RPMI8226 (cell line): ENCODE measurements at regions not wholly inside any gene's neighbourhood (a gene's known extent, or its start where the extent isn't known, plus 50 kb on each side); places are given as distances from the start of the nearest gene placed in this dataset.

Source experiments
- DNase-seq: peaks from one replicate; pipeline ENCODE4 v3.0.0-alpha.2; 2015

DNA sequence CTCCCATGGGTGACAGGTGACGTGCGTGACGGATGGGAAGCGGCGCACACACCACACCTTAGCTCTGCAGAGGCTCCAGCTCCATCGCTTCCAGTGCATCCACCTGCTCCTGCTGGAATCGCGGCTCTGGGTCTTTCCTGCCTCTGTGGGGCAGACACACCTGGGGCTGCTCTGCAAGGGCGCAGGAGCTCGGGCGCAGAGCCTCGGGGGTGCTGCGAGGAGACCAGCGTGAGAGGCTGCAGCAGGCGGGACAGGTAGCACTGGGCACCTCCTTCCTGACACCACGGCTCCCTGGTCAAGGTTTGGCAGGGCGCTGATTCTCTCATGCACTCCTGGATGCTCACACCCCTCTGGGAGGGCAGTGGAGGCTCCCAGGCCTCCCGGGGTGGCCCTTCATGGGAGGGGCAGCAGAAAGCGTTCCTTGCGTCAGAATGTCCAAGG is 1494.3 kb downstream of the BRD1 start:
- DNase-seq = no peak

DNA sequence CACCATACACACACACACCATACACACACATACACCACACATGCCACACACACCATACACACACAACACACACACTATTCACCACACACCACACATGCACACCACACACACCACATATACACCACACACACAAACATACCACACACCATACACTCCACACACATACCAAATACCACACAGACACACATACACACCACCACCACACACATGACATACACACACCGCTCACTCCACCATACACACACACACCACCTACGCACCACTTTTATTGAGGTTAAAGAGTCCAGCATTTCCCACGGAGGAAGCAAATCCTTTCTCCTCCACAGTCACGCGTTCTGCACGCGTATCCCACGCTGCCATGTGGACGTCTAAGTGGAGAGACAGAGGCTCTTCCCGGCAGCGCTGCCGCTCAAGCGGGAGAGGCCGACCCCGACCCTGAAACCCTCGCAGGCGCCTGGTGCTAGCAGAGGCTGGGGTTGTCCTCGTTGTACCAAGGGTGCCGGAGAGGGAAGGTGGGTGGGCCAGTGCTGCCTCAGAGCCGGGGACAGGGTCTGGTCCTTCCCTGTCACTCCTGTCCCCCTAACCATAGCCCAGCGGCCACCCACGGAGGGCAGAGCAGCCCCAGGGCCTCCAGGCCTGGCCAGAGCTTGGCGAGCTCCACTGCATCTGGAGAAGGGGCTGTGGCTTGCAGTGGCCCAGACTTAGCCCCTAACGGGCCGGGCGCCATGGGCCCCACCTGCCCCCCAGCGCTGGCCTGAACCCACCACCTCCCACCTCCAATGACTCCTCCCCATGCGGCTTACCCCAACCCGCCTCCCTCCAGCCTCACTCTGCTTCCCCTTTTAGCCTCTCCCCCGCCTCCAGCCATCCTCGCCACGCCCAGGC is 1495.0 kb downstream of the BRD1 start:
- DNase-seq = peak; percentile 26

DNA sequence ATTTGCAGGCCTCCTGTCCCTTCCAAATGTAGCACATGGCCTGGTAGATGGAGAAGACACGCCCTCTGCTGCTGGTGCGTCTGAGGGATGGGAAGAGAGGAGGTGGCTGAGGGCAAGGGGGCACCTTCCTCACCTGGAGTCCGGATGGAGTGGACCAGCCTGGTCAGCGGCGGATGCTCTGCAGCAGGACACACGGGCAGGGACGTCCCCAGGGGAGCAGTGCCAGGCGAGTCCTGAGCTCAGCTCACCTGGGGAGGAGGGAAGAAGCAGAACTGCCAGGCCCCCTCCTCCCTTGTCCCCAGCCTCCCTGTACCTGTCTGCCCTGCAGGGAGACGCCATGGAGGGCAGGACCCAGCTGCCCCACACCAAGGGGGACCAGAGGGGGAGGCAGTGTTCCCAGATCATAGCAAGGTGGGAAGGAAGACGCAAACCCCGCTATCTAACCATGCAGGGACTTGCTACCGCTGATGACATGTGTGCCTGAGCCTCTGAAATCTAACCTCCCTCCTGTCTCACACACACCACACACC is 1495.9 kb downstream of the BRD1 start:
- DNase-seq = no peak

DNA sequence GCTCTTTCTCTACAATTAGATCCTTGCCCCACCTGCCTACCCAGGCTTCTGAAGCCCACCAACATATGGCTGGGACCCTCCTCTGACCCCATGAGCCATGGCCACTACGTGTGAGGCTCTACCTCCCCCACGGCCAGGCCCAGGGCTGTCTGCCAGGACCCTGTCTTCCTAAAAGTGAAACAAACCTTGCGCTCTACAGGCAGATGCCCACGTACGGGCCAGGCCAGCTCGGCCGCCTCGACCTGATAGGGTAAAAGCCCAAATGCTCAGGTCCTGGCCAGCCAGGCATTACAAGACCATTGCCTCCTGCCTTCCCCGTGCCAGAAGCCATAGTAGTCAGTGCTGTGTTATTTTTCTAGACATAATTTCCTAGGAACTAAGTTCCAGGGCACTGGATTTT is 1496.4 kb downstream of the BRD1 start:
- DNase-seq = no peak

DNA sequence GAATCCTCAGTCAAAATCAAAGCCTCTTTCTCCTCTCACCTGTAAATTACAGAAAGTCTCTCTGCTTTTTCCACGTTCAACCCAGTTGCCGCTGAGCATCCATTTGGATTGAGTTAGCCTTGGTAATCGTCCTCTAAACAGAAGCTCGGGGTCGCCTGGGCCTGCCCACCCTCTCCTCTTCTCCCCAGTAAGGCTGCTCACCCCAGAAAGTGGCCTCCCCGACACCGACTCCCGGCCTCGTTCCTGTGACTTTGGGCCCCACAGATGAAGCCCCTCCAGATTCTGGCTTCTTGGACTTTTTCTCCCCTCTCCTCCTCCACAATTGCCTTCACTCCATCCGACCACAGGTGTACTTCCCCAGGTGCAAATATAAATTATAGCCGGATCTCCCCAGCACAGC is 1500.0 kb downstream of the BRD1 start:
- DNase-seq = no peak

DNA sequence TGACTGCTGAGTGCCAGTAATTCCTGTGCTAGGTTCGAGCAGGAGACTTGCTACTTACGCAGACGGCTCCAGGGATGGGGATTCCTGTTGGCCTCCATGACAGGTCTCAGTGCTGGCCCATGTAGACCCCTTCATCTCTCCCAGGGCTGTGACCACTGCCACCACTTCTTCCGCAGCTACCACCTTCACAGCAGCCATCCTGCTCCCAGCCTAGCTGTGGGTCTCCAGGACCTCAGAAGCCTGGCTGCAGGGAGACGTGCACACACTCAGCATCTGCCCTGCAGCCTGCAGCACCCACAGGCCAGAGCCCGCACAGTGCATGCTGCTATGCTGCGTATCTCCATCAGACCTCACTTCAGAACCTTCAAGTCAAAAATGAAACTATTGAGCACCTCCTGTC is 1503.9 kb downstream of the BRD1 start:
- no peak for DNase-seq

- no peak for DNase-seq
These were observed 1504.8 kb downstream of the BRD1 start for GRCh38 chr22:48322907-48323306.

GRCh38 chr22:48321986-48322545 is 1505.6 kb downstream of the BRD1 start:
- no peak for DNase-seq

DNA sequence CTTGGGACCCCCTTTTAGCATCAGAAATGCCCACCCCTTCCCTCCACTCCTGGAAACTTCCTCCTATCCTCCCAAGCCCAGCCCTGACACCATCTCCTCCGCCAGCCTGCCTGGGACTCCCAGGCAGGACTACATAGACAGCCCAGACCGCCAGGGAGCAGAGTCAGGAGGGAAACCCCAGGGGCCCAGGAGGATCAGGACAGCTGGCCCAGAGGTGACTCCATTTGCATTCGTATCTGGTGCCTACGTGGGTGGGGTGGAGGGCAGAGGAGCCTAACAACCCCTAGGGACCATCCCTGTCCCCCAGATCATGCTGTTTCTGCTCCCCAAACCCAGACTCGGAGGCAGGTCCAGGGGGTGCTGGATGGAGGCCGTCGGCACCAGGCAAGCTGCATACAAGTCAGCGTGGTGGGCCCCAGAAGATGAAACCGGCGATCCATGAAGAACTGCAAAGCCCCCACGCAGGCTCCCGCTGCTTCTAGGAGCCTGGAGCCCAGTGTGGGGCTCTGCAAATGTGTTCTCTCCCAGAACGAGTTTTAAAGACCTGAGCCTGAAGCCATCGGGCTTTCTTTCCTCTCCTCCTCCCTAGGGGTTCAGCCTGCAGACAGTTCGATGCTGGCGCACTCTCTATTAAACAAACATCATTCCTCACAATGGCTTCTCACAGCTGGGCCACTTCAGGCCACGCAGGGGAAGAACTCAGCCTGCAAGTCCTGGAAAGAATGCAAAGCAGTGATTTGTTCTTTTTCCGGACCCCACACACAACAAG is 1506.8 kb downstream of the BRD1 start:
- DNase-seq = no peak

DNA sequence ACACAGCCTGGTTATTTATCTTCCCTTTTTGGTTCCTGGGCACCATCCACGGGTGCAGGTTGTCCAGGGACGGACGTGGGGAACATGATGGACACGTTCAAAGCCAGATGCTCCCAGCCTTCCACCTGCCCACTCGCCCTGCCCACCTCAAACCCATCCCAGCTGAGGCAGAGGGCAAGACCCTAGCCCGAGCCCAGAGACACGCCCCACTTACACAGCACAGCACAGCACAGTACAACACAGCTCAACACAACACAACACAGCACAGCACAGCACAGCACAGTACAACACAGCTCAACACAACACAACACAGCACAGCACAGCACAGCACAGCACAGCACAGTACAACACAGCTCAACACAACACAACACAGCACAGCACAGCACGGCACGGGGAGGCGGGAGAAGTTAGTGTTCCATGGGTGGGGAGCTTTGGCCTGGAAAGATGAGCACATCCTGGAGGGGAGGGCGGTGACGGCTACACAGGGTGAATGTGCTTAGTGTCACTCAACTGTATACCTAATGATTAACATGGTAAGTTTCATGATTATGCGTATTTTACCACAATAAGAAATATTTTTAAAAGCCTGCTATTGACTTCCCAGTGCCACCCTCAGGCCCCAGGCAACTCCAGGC is 1507.5 kb downstream of the BRD1 start:
- DNase-seq = no peak

DNA sequence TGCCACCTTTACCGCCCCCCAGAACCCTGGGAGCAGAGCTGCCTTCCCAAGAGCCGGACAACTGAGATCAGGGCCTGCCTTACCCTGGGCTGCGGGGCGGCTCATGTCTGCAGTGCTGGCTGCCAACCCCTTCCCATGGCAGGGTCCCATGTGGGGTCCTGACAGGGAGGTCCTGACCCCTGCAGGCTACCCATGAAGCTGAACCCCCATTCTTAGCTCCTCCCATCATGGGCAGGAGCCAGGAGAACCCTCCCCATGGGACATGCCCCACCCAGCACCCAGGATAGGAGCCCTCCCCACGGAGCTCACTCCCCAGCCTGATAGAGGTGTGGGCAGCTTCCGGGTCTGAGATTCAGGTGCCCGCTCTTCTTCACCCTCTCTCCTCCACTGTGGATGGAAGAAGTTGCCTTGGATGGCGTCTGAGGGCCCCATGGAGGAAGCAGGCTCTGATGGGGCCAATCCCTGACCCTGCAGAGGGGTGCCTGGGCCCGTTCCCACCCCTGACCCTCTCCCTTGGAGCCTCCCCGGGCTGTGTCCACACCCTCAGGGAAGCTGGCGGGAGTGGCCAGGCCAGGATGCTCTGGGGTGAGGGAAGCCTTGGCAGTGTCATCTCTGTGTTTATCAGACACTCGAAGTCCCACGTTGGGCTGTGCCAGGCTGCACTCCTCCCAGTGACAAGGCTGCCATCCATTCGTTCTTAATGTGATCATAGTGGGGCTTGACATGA is 1508.2 kb downstream of the BRD1 start:
- no peak for DNase-seq

DNA sequence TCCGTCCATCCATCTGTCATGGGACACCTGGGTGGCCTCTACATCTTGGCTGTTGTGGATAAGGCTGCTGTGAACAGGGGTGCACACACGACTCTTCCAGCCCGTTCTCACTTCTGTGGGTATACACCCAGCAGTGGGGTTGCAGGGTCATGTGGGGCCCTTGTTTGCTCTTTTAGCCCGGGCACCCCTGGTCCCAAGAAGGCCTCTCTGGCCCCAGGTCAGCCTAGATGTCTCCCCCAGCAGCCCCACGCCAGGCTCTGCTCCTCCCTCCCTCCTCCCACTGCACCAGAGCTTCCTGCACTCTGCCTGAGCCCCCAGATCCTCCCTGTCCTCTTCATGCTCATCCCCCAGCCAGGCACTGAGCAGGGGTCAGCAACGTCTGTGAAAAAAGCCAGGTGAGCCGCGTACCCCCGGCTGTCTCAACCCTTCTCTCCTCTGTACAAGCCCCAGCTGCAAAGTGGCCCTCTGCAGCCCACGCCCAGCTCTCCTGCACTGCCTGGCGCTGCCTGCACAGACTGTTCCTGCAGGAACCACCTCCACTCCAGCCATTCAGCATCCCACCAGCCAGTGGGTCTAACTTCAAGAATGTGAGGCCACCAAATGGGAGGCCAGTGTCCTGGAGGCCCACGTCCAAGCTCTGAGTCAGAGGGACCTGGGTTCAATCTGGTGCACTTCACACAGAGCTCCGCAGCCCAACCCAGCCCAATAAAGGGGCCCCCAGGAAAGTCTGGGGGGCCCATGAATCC is 1508.9 kb downstream of the BRD1 start:
- DNase-seq = no peak

- DNase-seq = no peak
These were observed 1509.5 kb downstream of the BRD1 start for GRCh38 chr22:48318173-48318572.

DNA sequence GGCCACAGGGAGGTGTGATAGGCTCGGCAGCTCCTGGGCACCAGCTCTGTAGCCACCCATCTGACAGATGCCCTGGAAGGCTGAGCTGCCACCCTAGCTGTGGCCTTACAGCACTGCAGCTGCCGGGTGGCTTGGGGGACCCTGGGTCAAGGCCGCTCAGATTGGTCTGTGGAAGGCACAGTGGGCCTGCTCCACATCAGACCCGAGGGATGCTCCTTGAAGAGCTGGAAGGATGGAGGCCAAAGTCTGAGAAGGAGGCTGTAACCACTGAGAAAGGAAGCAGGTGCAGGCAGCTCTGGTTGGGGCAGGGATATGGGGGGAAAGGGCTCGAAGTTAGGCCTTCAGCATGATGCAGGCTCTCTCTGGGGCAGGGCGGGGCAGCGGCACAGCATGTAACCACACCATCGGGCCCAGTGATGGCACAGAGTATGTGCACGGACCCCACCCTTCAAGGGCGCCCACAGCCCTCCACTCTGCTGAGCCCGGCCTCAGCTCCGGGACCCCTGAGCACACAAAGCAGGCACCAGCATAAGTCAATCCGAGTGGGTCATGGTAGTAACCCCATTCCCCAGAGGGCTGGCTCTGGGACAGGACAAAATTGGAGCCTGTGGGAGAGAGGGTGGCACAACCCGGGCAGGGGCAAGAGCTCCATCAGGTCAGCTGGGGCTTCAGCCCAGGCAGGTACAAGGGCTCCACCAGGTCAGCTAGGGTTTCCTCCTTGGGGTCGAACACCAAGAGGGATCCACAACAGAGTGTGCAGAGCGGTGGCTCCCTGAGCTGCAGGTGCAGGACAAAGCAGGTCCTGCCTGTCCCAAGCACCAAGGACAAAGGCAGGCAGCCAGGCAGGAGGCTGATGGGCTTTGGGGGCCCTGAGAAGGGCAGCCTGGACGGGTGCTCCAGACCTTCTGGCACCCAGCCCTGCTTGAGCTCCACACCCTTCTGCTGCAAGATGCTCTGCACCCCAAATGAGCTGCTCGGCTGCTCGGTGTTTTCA is 1511.1 kb downstream of the BRD1 start:
- no peak for DNase-seq

DNA sequence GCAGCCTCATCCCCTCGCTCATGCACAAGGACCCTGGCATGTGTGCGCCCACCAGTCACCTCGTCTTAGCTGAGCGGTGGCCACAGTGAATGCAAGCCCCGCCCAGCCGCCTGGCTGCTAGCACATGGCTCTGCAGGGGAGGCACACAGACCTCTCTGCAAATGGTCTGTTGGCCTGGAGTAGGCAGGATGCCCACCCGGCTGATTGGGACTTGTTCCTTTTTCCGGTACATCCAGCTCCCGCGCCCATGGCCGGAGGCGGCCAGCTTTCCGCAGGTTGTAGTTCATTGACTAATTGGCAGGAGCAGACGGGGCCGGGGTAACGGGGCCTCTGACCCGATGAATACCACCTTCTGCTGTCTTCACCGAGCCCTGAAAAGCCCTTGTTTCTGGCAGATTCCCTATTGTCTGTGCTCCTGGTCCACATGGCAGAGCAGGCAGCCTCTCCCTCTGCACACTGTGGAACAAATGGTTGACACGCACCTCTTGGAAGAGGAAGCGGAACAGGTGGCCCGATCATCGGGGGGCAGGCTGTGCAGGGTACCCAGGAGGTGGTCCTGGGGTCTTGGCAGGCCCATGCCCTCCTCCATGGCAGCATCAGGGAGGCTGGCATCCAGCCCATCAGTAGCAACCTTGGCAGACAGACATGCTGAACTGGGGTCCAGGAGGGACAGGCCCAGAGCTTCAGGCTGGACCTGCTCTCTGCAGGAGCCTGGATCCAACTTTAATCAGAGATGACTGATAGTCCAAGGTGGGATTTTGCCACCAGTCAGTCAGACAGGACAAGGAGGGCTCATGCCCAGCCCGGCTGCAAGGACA is 1512.0 kb downstream of the BRD1 start:
- no peak for DNase-seq

DNA sequence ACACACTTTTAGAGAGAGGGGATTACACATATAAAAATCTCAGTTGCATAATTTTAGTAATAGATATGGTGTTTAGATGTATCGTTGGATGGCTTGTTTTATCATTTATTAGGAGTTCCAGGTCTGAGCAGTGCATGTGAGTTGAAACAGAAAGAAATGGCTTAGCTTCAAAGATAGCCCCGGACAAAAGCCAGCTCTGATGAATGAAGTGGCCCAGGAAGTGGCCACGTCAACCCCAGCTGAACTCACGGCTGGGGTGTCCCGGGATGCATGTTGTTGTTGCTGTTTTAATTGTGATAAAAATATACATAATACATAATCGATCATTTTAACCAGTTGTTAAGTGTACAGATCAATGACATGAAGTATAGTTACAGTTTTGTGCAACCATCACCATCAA is 1513.6 kb downstream of the BRD1 start:
- no peak for DNase-seq

DNA sequence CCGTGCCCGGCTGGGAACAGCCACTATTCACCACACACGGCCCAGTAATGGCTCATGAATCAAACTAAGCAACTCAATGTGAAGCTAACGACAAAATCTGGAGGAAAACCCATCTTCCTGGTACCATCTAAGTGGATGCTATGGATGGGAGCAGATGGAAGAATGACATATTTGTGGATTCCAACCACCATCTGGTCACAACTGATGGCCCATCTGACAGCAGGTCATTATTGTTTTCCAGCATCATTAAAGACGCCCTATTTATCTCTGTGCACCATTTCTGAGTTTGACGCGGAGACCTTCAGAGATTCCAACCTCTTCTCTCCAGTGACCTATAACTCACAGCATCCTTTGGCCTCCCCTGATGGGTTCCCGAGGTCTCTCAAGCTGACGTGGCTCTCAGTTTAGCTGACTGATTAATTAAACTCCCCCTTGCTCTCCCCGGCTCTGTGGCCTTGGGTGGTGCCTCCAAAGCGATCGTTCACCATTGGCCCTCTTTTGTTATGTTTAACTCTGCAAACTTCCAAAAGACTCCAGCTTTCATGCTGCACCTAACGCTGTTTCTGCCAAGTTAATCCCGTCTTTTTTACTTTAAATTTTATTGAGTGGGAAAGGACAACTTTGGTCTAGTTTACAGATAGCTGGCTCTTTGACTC is 1514.4 kb downstream of the BRD1 start:
- DNase-seq = no peak

GRCh38 chr22:48310740-48311139 is 1516.9 kb downstream of the BRD1 start:
- DNase-seq = no peak

- DNase-seq = no peak
These were observed 1517.4 kb downstream of the BRD1 start for GRCh38 chr22:48310289-48310688.
